BE2C (cell line): ENCODE measurements at regions not wholly inside any gene's neighbourhood (a gene's known extent, or its start where the extent isn't known, plus 50 kb on each side); places are given as distances from the start of the nearest gene placed in this dataset.
"Not testable (repeated sequence)": the region's sequence is repeated elsewhere in the genome, so short reads cannot be mapped to it uniquely, and the experiment has no call there.

ENCODE experiments used
- DNase-seq: peaks from one replicate; pipeline ENCODE4 v3.0.0-alpha.2; 2020
- H3K27me3 ChIP-seq: fragments of 250-450 bp; sonication (Bioruptor Pico); 2 replicates; pipeline ENCODE4 v1.5.1; 2020; ENCODE audit warnings: mild to moderate bottlenecking
- H3K36me3 ChIP-seq: fragments of 250-450 bp; sonication (Bioruptor Pico); 2 replicates; pipeline ENCODE4 v1.5.1; 2020; ENCODE audit warnings: mild to moderate bottlenecking
- H3K4me1 ChIP-seq: fragments of 250-450 bp; sonication (Bioruptor Pico); 2 replicates; pipeline ENCODE4 v1.5.1; 2020
- H3K4me3 ChIP-seq: 2 replicates; pipeline ENCODE4 v1.5.1; 2011; ENCODE audit warnings: low read depth, low read length
- H3K9me3 ChIP-seq: fragments of 250-450 bp; sonication (Bioruptor Pico); 2 replicates; pipeline ENCODE4 v1.5.1; 2020
- CTCF ChIP-seq: IDR thresholded peaks from 2 replicates; pipeline ENCODE4 v1.5.1; 2012; ENCODE audit warnings: mild to moderate bottlenecking, low read depth, low read length

GRCh38 chr2:111290370-111290769 is 169.7 kb downstream of the BCL2L11 start:
- H3K4me1 ChIP-seq, result not testable (repeated sequence)

GRCh38 chr2:111291566-111291965 is 170.9 kb downstream of the BCL2L11 start:
- H3K36me3 ChIP-seq, H3K27me3 ChIP-seq, H3K4me3 ChIP-seq, H3K4me1 ChIP-seq, H3K9me3 ChIP-seq: not testable (repeated sequence)
- DNase-seq, result peak; percentile 24

More at GRCh38 chr2:111290370-111290769, 169.7 kb downstream of the BCL2L11 start:
- H3K4me3 ChIP-seq, H3K9me3 ChIP-seq, H3K27me3 ChIP-seq, H3K36me3 ChIP-seq: not testable (repeated sequence)
- TF ChIP-seq CTCF, result 0 out of 2 replicates have a peak, but pooled peaks have one; percentile 3
- peak; percentile 70 for DNase-seq

- DNase-seq, H3K9me3 ChIP-seq, H3K27me3 ChIP-seq, H3K36me3 ChIP-seq, H3K4me1 ChIP-seq, H3K4me3 ChIP-seq: not testable (repeated sequence)
These were observed 171.7 kb downstream of the BCL2L11 start for GRCh38 chr2:111292232-111292968.

- not testable (repeated sequence) for H3K4me3 ChIP-seq, DNase-seq, H3K27me3 ChIP-seq, H3K9me3 ChIP-seq, H3K36me3 ChIP-seq, H3K4me1 ChIP-seq
These were observed 174.0 kb downstream of the BCL2L11 start for GRCh38 chr2:111294699-111295098.

- DNase-seq, H3K4me1 ChIP-seq, H3K9me3 ChIP-seq, H3K27me3 ChIP-seq, H3K36me3 ChIP-seq, H3K4me3 ChIP-seq: not testable (repeated sequence)
These were observed 175.5 kb downstream of the BCL2L11 start for GRCh38 chr2:111296122-111296804.

- not testable (repeated sequence) for H3K36me3 ChIP-seq, H3K4me1 ChIP-seq, H3K4me3 ChIP-seq, DNase-seq, H3K27me3 ChIP-seq, H3K9me3 ChIP-seq
These were observed 176.4 kb downstream of the BCL2L11 start for GRCh38 chr2:111297128-111297527.

- not testable (repeated sequence) for H3K9me3 ChIP-seq, H3K36me3 ChIP-seq, H3K4me1 ChIP-seq, H3K4me3 ChIP-seq, DNase-seq, H3K27me3 ChIP-seq
These were observed 178.2 kb downstream of the BCL2L11 start for GRCh38 chr2:111298927-111299326.

- not testable (repeated sequence) for H3K9me3 ChIP-seq, H3K36me3 ChIP-seq, H3K4me3 ChIP-seq, H3K27me3 ChIP-seq, H3K4me1 ChIP-seq, DNase-seq
These were observed 178.9 kb downstream of the BCL2L11 start for GRCh38 chr2:111299635-111300034.

GRCh38 chr2:111301677-111302076 is 181.0 kb downstream of the BCL2L11 start:
- H3K4me1 ChIP-seq, H3K27me3 ChIP-seq, DNase-seq, H3K36me3 ChIP-seq, H3K9me3 ChIP-seq, H3K4me3 ChIP-seq: not testable (repeated sequence)

GRCh38 chr2:111302397-111303218 is 181.9 kb downstream of the BCL2L11 start:
- not testable (repeated sequence) for H3K4me3 ChIP-seq, DNase-seq

GRCh38 chr2:111307302-111307701 is 186.6 kb downstream of the BCL2L11 start:
- not testable (repeated sequence) for H3K4me1 ChIP-seq, DNase-seq, H3K27me3 ChIP-seq, H3K4me3 ChIP-seq, H3K36me3 ChIP-seq, H3K9me3 ChIP-seq

More at GRCh38 chr2:111302397-111303218, 181.9 kb downstream of the BCL2L11 start:
- H3K9me3 ChIP-seq, H3K36me3 ChIP-seq, H3K27me3 ChIP-seq, H3K4me1 ChIP-seq: not testable (repeated sequence)

- not testable (repeated sequence) for H3K4me3 ChIP-seq, H3K9me3 ChIP-seq, H3K27me3 ChIP-seq, H3K36me3 ChIP-seq, DNase-seq, H3K4me1 ChIP-seq
These were observed 188.7 kb downstream of the BCL2L11 start for GRCh38 chr2:111309231-111310075.

GRCh38 chr2:111310395-111310794 is 189.7 kb downstream of the BCL2L11 start:
- not testable (repeated sequence) for H3K9me3 ChIP-seq, DNase-seq, H3K36me3 ChIP-seq, H3K4me3 ChIP-seq, H3K4me1 ChIP-seq, H3K27me3 ChIP-seq

- H3K27me3 ChIP-seq, H3K4me1 ChIP-seq, H3K4me3 ChIP-seq: not testable (repeated sequence)
These were observed 190.9 kb downstream of the BCL2L11 start for GRCh38 chr2:111311568-111311967.

More at GRCh38 chr2:111311568-111311967, 190.9 kb downstream of the BCL2L11 start:
- DNase-seq, H3K36me3 ChIP-seq, H3K9me3 ChIP-seq: not testable (repeated sequence)
